Neural progenitor cell (in vitro differentiated cells): ENCODE measurements at regions not wholly inside any gene's neighbourhood (a gene's known extent, or its start where the extent isn't known, plus 50 kb on each side); places are given as distances from the start of the nearest gene placed in this dataset.

ENCODE experiments used
- DNase-seq: peaks from one replicate; pipeline ENCODE4 v3.0.0-alpha.2; 2016; ENCODE audit warnings: low spot score
- H2AFZ ChIP-seq: fragments of 200-600 bp; sonication (generic); replicated peaks from 2 replicates; pipeline ENCODE4 v1.6.1; 2016; ENCODE audit warnings: antibody characterized with exemption
- H3F3A ChIP-seq: fragments of 200-600 bp; sonication (generic); 2 replicates; pipeline ENCODE4 v1.6.1; 2016; ENCODE audit warnings: antibody characterized with exemption, low read depth
- H3K27ac ChIP-seq: fragments of 200-600 bp; sonication (generic); 2 replicates; pipeline ENCODE4 v1.5.1; 2016; ENCODE audit warnings: mild to moderate bottlenecking
- H3K27me3 ChIP-seq: fragments of 200-600 bp; sonication (generic); 2 replicates; pipeline ENCODE4 v1.6.1; 2016; ENCODE audit warnings: mild to moderate bottlenecking, moderate library complexity
- H3K36me3 ChIP-seq: fragments of 200-600 bp; sonication (generic); 2 replicates; pipeline ENCODE4 v1.5.1; 2016
- H3K4me1 ChIP-seq: fragments of 200-600 bp; sonication (generic); 2 replicates; pipeline ENCODE4 v1.6.1; 2016; ENCODE audit warnings: mixed run types
- H3K4me2 ChIP-seq: fragments of 200-600 bp; sonication (generic); 2 replicates; pipeline ENCODE4 v1.6.1; 2016
- H3K4me3 ChIP-seq: fragments of 200-600 bp; sonication (generic); 2 replicates; pipeline ENCODE4 v1.5.1; 2016
- H3K79me2 ChIP-seq: fragments of 200-600 bp; sonication (generic); 2 replicates; pipeline ENCODE4 v1.6.1; 2016; ENCODE audit warnings: low read depth
- H3K9ac ChIP-seq: fragments of 200-600 bp; sonication (generic); 2 replicates; pipeline ENCODE4 v1.6.1; 2016
- H3K9me3 ChIP-seq: fragments of 200-600 bp; sonication (generic); 2 replicates; pipeline ENCODE4 v1.5.1; 2016; ENCODE audit warnings: low read depth
- H4K20me1 ChIP-seq: fragments of 200-600 bp; sonication (generic); 2 replicates; pipeline ENCODE4 v1.6.1; 2016; ENCODE audit warnings: low read depth
- H3K27ac Mint-ChIP-seq: 3 replicates; pipeline ENCODE4 v1.8.0; 2021; ENCODE audit warnings: mixed read lengths
- H3K27me3 Mint-ChIP-seq: 2 replicates; pipeline ENCODE4 v1.8.0; 2022; ENCODE audit warnings: low read depth, mild to moderate bottlenecking, inconsistent platforms, moderate library complexity, mixed read lengths; ENCODE audit not compliant: insufficient read depth
- H3K36me3 Mint-ChIP-seq: 3 replicates; pipeline ENCODE4 v1.8.0; 2021; ENCODE audit warnings: mixed read lengths
- H3K4me1 Mint-ChIP-seq: 3 replicates; pipeline ENCODE4 v1.8.0; 2021; ENCODE audit warnings: mixed read lengths
- H3K4me3 Mint-ChIP-seq: 3 replicates; pipeline ENCODE4 v1.8.0; 2021; ENCODE audit warnings: mild to moderate bottlenecking, moderate library complexity, mixed read lengths
- H3K9me3 Mint-ChIP-seq: 3 replicates; pipeline ENCODE4 v1.8.0; 2020; ENCODE audit warnings: mixed read lengths
- CTCF ChIP-seq: fragments of 200-600 bp; sonication (generic); IDR thresholded peaks from 2 replicates; pipeline ENCODE4 v1.5.1; 2017; ENCODE audit warnings: antibody characterized with exemption, mild to moderate bottlenecking
- EZH2 ChIP-seq: fragments of 200-600 bp; sonication (generic); IDR thresholded peaks from 2 replicates; pipeline ENCODE4 v1.6.1; 2017; ENCODE audit warnings: antibody characterized with exemption, mild to moderate bottlenecking, moderate library complexity
- EZH2phosphoT487 ChIP-seq: fragments of 200-600 bp; sonication (generic); IDR thresholded peaks from 2 replicates; pipeline ENCODE4 v1.6.1; 2017; ENCODE audit warnings: antibody characterized with exemption

GRCh38 chr4:112966701-112967488 is 82.6 kb upstream of the ANK2 start:
- peak overlapping the region; percentile 27 for H3K4me3 Mint-ChIP-seq
- Histone ChIP-seq H3K9me3 (no peaks in the 10 kb centered on the region), H3K4me3 (no peak overlapping the region), H3K4me2 (peak overlapping the region; percentile 32), H2AFZ (no peak overlapping the region), H3K27me3 (no peaks in the 10 kb centered on the region), H3K27ac (peak overlapping the region; percentile 12), H3K9ac (no peak overlapping the region), H3K79me2 (no peaks in the 10 kb centered on the region), H3F3A (peaks cover 48% of the 10 kb centered on the region), H3K4me1 (peaks cover 25% of the 10 kb centered on the region), H4K20me1 (no peaks in the 10 kb centered on the region), H3K36me3 (no peaks in the 10 kb centered on the region)
- no peak for TF ChIP-seq CTCF
- H3K36me3 Mint-ChIP-seq: peaks cover 2% of the 10 kb centered on the region
- H3K27ac Mint-ChIP-seq: peak overlapping the region; percentile 67
- H3K4me1 Mint-ChIP-seq: peaks cover 25% of the 10 kb centered on the region
- peaks cover 6% of the 10 kb centered on the region for H3K27me3 Mint-ChIP-seq
- H3K9me3 Mint-ChIP-seq: peaks cover 7% of the 10 kb centered on the region
- DNase-seq: peak; percentile 75

- DNase-seq: no peak
- H3K27ac Mint-ChIP-seq: no peak overlapping the region
- Histone ChIP-seq H3F3A (peaks cover 35% of the 10 kb centered on the region), H3K36me3 (no peaks in the 10 kb centered on the region), H3K4me3 (no peak overlapping the region), H3K4me2 (no peak overlapping the region), H3K79me2 (no peaks in the 10 kb centered on the region), H2AFZ (no peak overlapping the region), H3K4me1 (peaks cover 25% of the 10 kb centered on the region), H3K27me3 (no peaks in the 10 kb centered on the region), H4K20me1 (no peaks in the 10 kb centered on the region), H3K27ac (no peak overlapping the region), H3K9ac (no peak overlapping the region), H3K9me3 (no peaks in the 10 kb centered on the region)
- peaks cover 25% of the 10 kb centered on the region for H3K4me1 Mint-ChIP-seq
- H3K27me3 Mint-ChIP-seq: peaks cover 6% of the 10 kb centered on the region
- peaks cover 2% of the 10 kb centered on the region for H3K36me3 Mint-ChIP-seq
- TF ChIP-seq CTCF: no peak
- TF ChIP-seq EZH2: no peak
- TF ChIP-seq EZH2phosphoT487: no peak
- H3K9me3 Mint-ChIP-seq: peaks cover 7% of the 10 kb centered on the region
- H3K4me3 Mint-ChIP-seq: no peak overlapping the region
Measured at GRCh38 chr4:112968451-112969159, 80.8 kb upstream of the ANK2 start.

- Mint-ChIP-seq H3K9me3 (no peaks in the 10 kb centered on the region), H3K27ac (no peak overlapping the region), H3K36me3 (no peaks in the 10 kb centered on the region), H3K4me1 (peaks cover 33% of the 10 kb centered on the region), H3K4me3 (no peak overlapping the region), H3K27me3 (peaks cover 4% of the 10 kb centered on the region)
- H3K4me1 ChIP-seq: peaks cover 29% of the 10 kb centered on the region
- H3F3A ChIP-seq: peaks cover 30% of the 10 kb centered on the region
- no peaks in the 10 kb centered on the region for H3K36me3 ChIP-seq
- TF ChIP-seq CTCF (no peak), EZH2phosphoT487 (no peak), EZH2 (no peak)
- H3K9ac ChIP-seq: no peak overlapping the region
- H3K4me2 ChIP-seq: no peak overlapping the region
- H3K27ac ChIP-seq: no peak overlapping the region
- no peaks in the 10 kb centered on the region for H3K79me2 ChIP-seq
- no peak for DNase-seq
- no peaks in the 10 kb centered on the region for H3K9me3 ChIP-seq
- no peak overlapping the region for H3K4me3 ChIP-seq
- no peaks in the 10 kb centered on the region for H4K20me1 ChIP-seq
- H3K27me3 ChIP-seq: no peaks in the 10 kb centered on the region
- H2AFZ ChIP-seq: no peak overlapping the region
Measured at GRCh38 chr4:112970903-112971302, 78.5 kb upstream of the ANK2 start.
